GM23338 (cell line): ENCODE measurements at regions not wholly inside any gene's neighbourhood (a gene's known extent, or its start where the extent isn't known, plus 50 kb on each side); places are given as distances from the start of the nearest gene placed in this dataset.
"Not testable (repeated sequence)": the region's sequence is repeated elsewhere in the genome, so short reads cannot be mapped to it uniquely, and the experiment has no call there.

Source experiments
- ATAC-seq: fragments of 200-7000 bp; cut with Tn5 transposase; 3 replicates; pipeline ENCODE4 v1.9.1; 2020
- DNase-seq: peaks from one replicate; pipeline ENCODE4 v3.0.0-alpha.2; 2015; ENCODE audit warnings: low spot score
- H2AFZ ChIP-seq: fragments of 200-600 bp; sonication (generic); 2 replicates; pipeline ENCODE4 v1.8.0; 2016; ENCODE audit warnings: antibody characterized with exemption, mild to moderate bottlenecking, moderate library complexity
- H3F3A ChIP-seq: fragments of 200-600 bp; sonication (generic); replicated peaks from 2 replicates; pipeline ENCODE4 v1.8.0; 2017; ENCODE audit warnings: antibody characterized with exemption, mixed run types, low read depth
- H3K27ac ChIP-seq: fragments of 200-600 bp; sonication (generic); 2 replicates; pipeline ENCODE4 v1.6.1; 2016; ENCODE audit warnings: low read depth
- H3K27me3 ChIP-seq: fragments of 200-600 bp; sonication (generic); 2 replicates; pipeline ENCODE4 v1.8.0; 2016; ENCODE audit warnings: mild to moderate bottlenecking, mixed run types, moderate library complexity; ENCODE audit not compliant: insufficient read depth
- H3K36me3 ChIP-seq: fragments of 200-600 bp; sonication (generic); 2 replicates; pipeline ENCODE4 v1.8.0; 2016; ENCODE audit warnings: mild to moderate bottlenecking; ENCODE audit not compliant: insufficient read depth
- H3K4me1 ChIP-seq: fragments of 200-600 bp; sonication (generic); 2 replicates; pipeline ENCODE4 v1.8.0; 2016; ENCODE audit warnings: mild to moderate bottlenecking, moderate library complexity; ENCODE audit not compliant: insufficient read depth
- H3K4me2 ChIP-seq: fragments of 200-600 bp; sonication (generic); 2 replicates; pipeline ENCODE4 v1.7.1; 2017; ENCODE audit warnings: mixed run types
- H3K4me3 ChIP-seq: fragments of 200-600 bp; sonication (generic); 2 replicates; pipeline ENCODE4 v1.6.1; 2016; ENCODE audit warnings: mixed run types
- H3K79me2 ChIP-seq: fragments of 200-600 bp; sonication (generic); replicated peaks from 2 replicates; pipeline ENCODE4 v1.8.0; 2017; ENCODE audit warnings: mild to moderate bottlenecking; ENCODE audit not compliant: insufficient read depth
- H3K9me2 ChIP-seq: fragments of 200-600 bp; sonication (generic); 2 replicates; pipeline ENCODE4 v1.8.0; 2017; ENCODE audit not compliant: insufficient read depth
- H4K20me1 ChIP-seq: fragments of 200-600 bp; sonication (generic); replicated peaks from 2 replicates; pipeline ENCODE4 v1.8.0; 2017; ENCODE audit warnings: mild to moderate bottlenecking; ENCODE audit not compliant: insufficient read depth
- H3K27ac Mint-ChIP-seq: 2 replicates; pipeline ENCODE4 v1.8.0; 2020; ENCODE audit warnings: inconsistent platforms, mild to moderate bottlenecking, moderate library complexity, mixed read lengths
- H3K27me3 Mint-ChIP-seq: 3 replicates; pipeline ENCODE4 v1.8.0; 2022; ENCODE audit warnings: low read depth, mild to moderate bottlenecking, moderate library complexity, mixed read lengths, inconsistent platforms; ENCODE audit not compliant: insufficient read depth, poor library complexity
- H3K36me3 Mint-ChIP-seq: 3 replicates; pipeline ENCODE4 v1.8.0; 2021; ENCODE audit warnings: low read depth, mild to moderate bottlenecking, inconsistent platforms, moderate library complexity, mixed read lengths
- H3K4me1 Mint-ChIP-seq: 3 replicates; pipeline ENCODE4 v1.8.0; 2020; ENCODE audit warnings: mild to moderate bottlenecking, inconsistent platforms, mixed read lengths
- H3K4me3 Mint-ChIP-seq: 3 replicates; pipeline ENCODE4 v1.8.0; 2021; ENCODE audit warnings: moderate library complexity, mild to moderate bottlenecking, inconsistent platforms, mixed read lengths
- H3K9me3 Mint-ChIP-seq: 3 replicates; pipeline ENCODE4 v1.8.0; 2020; ENCODE audit warnings: moderate library complexity, mild to moderate bottlenecking, inconsistent platforms, mixed read lengths
- CREB1 ChIP-seq: fragments of 250-450 bp; sonication (Bioruptor Pico); IDR thresholded peaks from 2 replicates; pipeline ENCODE4 v1.5.0; 2020; ENCODE audit warnings: low read depth, mild to moderate bottlenecking, moderate library complexity
- ETS1 ChIP-seq: IDR thresholded peaks from 2 replicates; pipeline ENCODE4 v1.6.1; 2016; ENCODE audit warnings: antibody characterized with exemption
- EZH2 ChIP-seq: fragments of 200-600 bp; sonication (generic); IDR thresholded peaks from one replicate; pipeline ENCODE4 v1.8.0; 2017; ENCODE audit warnings: antibody characterized with exemption, mild to moderate bottlenecking, low read depth; ENCODE audit not compliant: unreplicated experiment
- POLR2AphosphoS5 ChIP-seq: IDR thresholded peaks from 2 replicates; pipeline ENCODE4 v1.6.1; 2016; ENCODE audit warnings: antibody characterized with exemption, low read depth
- REST ChIP-seq: IDR thresholded peaks from one replicate; pipeline ENCODE4 v1.6.1; 2018; ENCODE audit warnings: antibody characterized with exemption; ENCODE audit not compliant: unreplicated experiment
- STAT1 ChIP-seq: IDR thresholded peaks from one replicate; pipeline ENCODE4 v1.6.1; 2016; ENCODE audit warnings: antibody characterized with exemption; ENCODE audit not compliant: unreplicated experiment
- ZNF114 ChIP-seq: fragments of 250-450 bp; sonication (Bioruptor Pico); IDR thresholded peaks from 2 replicates; pipeline ENCODE4 v1.5.0; 2020; ENCODE audit warnings: mild to moderate bottlenecking, moderate library complexity
- ZNF331 ChIP-seq: fragments of 250-450 bp; sonication (Bioruptor Pico); IDR thresholded peaks from 2 replicates; pipeline ENCODE4 v1.5.0; 2020; ENCODE audit warnings: low read depth, mild to moderate bottlenecking, moderate library complexity
- TF ChIP-seq, protein P1 (sequence below), 2 experiments: fragments of 200-600 bp in 1 of 2; sonication (generic) in 1 of 2; conservative IDR thresholded peaks; 2 replicates each; pipeline versions ENCODE4 v1.5.1 to v1.6.1; 2016 to 2017; ENCODE audit warnings: antibody characterized with exemption in 2 of 2, low read depth in 2 of 2, mild to moderate bottlenecking in 2 of 2, moderate library complexity in 1 of 2

- H3K4me3 Mint-ChIP-seq, H3K4me3 ChIP-seq, H3K27me3 ChIP-seq, H2AFZ ChIP-seq, ATAC-seq, H3K27me3 Mint-ChIP-seq, H4K20me1 ChIP-seq, H3K27ac ChIP-seq, H3K4me2 ChIP-seq, H3K36me3 ChIP-seq, H3K79me2 ChIP-seq, H3K4me1 Mint-ChIP-seq, DNase-seq, H3K9me3 Mint-ChIP-seq, H3K9me2 ChIP-seq, H3K36me3 Mint-ChIP-seq, H3F3A ChIP-seq, H3K4me1 ChIP-seq, H3K27ac Mint-ChIP-seq: not testable (repeated sequence)
Observed at GRCh38 chr1:166667600-166667999, 171.7 kb upstream of the POGK start.

- no peaks in the 10 kb centered on the region for H3F3A ChIP-seq
- Mint-ChIP-seq H3K27ac (no peak overlapping the region), H3K4me3 (no peak overlapping the region), H3K9me3 (peaks cover 3% of the 10 kb centered on the region; the same call in 1 of the 3 replicates), H3K4me1 (no peaks in the 10 kb centered on the region), H3K27me3 (no peaks in the 10 kb centered on the region), H3K36me3 (no peaks in the 10 kb centered on the region)
- DNase-seq (no peak), ATAC-seq (no peak)
- H3K79me2 ChIP-seq: no peaks in the 10 kb centered on the region
- H4K20me1 ChIP-seq: no peaks in the 10 kb centered on the region
- H3K36me3 ChIP-seq: no peaks in the 10 kb centered on the region
- no peaks in the 10 kb centered on the region for H3K27me3 ChIP-seq
- TF ChIP-seq EZH2 (no peak), CREB1 (CRISPR knock-in tag) (no peak), POLR2AphosphoS5 (no peak), ETS1 (no peak), ZNF114 (CRISPR knock-in tag) (no peak)
- TF ChIP-seq, protein P1, sequence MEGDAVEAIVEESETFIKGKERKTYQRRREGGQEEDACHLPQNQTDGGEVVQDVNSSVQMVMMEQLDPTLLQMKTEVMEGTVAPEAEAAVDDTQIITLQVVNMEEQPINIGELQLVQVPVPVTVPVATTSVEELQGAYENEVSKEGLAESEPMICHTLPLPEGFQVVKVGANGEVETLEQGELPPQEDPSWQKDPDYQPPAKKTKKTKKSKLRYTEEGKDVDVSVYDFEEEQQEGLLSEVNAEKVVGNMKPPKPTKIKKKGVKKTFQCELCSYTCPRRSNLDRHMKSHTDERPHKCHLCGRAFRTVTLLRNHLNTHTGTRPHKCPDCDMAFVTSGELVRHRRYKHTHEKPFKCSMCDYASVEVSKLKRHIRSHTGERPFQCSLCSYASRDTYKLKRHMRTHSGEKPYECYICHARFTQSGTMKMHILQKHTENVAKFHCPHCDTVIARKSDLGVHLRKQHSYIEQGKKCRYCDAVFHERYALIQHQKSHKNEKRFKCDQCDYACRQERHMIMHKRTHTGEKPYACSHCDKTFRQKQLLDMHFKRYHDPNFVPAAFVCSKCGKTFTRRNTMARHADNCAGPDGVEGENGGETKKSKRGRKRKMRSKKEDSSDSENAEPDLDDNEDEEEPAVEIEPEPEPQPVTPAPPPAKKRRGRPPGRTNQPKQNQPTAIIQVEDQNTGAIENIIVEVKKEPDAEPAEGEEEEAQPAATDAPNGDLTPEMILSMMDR (conservative IDR thresholded peaks at IDR 0.05; ENCODE audit: low read depth in 2 of 2): no peak
- H3K4me1 ChIP-seq: no peaks in the 10 kb centered on the region
- no peaks in the 10 kb centered on the region for H3K9me2 ChIP-seq
- H3K4me2 ChIP-seq: no peak overlapping the region
- no peak overlapping the region for H3K27ac ChIP-seq
- H3K4me3 ChIP-seq: no peak overlapping the region
- 0 out of 2 replicates have a peak overlapping the region, but pooled peaks have one; percentile 18 for H2AFZ ChIP-seq
Observed at GRCh38 chr1:166671627-166672026, 167.6 kb upstream of the POGK start.

- Histone ChIP-seq H3K79me2 (no peaks in the 10 kb centered on the region), H3K4me3 (no peak overlapping the region), H3K36me3 (no peaks in the 10 kb centered on the region), H3F3A (no peaks in the 10 kb centered on the region), H3K9me2 (no peaks in the 10 kb centered on the region), H2AFZ (no peak overlapping the region), H3K27ac (no peak overlapping the region), H3K4me2 (no peak overlapping the region), H4K20me1 (no peaks in the 10 kb centered on the region), H3K27me3 (no peaks in the 10 kb centered on the region), H3K4me1 (no peaks in the 10 kb centered on the region)
- Mint-ChIP-seq H3K27me3 (peaks cover 2% of the 10 kb centered on the region), H3K9me3 (no peaks in the 10 kb centered on the region), H3K27ac (no peak overlapping the region), H3K4me3 (no peak overlapping the region), H3K36me3 (no peaks in the 10 kb centered on the region), H3K4me1 (no peaks in the 10 kb centered on the region)
- no peak for ATAC-seq
- DNase-seq: no peak
- TF ChIP-seq POLR2AphosphoS5 (no peak), ZNF114 (CRISPR knock-in tag) (no peak), CREB1 (CRISPR knock-in tag) (no peak), EZH2 (no peak), STAT1 (no peak), ETS1 (no peak), REST (no peak), ZNF331 (CRISPR knock-in tag) (no peak)
- TF ChIP-seq, protein P1 (conservative IDR thresholded peaks at IDR 0.05; ENCODE audit: low read depth in 2 of 2): no peak
Observed at GRCh38 chr1:166673722-166674121, 165.6 kb upstream of the POGK start.
